Fibroblast of skin of scalp (primary cell): ENCODE measurements at regions not wholly inside any gene's neighbourhood (a gene's known extent, or its start where the extent isn't known, plus 50 kb on each side); places are given as distances from the start of the nearest gene placed in this dataset.
"Not testable (repeated sequence)": the region's sequence is repeated elsewhere in the genome, so short reads cannot be mapped to it uniquely, and the experiment has no call there.

Source experiments
- DNase-seq: peaks from one replicate; pipeline ENCODE4 v3.0.0-alpha.2; 2013

DNA sequence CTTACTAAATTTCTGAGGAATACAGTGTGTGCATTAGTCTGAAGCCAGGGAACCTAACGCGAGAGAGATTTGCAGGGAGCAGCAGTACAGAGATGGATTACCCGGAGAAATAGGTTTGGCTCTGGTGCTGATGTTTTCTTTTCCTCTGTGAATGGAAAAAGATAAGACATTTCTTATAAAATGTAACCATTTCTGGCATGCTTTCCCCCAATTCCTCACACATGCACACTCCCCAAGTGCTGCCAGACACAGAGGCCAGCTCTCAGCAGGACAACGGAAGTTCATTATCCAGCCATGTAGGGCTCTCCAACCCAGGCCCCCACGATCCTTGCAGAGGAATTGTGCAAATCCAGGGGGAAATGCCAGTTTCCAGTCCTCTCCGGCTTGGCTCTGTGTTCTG, 224.5 kb upstream of the MGAT5 start:
- peak; percentile 40 for DNase-seq

DNA sequence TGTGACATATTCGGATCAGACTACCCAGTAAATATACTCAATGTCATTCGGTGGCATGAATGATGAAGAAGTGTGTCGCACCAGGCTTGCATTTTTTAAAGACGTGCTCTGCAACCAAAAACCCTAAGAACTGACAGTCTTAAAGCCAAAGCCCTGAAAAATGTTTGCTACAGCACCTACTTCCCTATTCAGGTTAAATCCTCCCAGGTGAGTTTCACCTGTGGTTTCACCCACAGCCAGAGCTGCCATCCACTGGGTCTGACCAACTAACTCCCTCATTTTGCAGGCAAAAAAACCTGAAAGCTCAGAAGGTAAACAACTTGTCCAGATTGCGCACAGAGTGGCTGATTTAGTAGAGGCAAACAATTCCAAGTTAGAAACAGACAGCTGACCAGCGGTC, 222.3 kb upstream of the MGAT5 start:
- no peak for DNase-seq

- DNase-seq, result no peak
Measured at GRCh38 chr2:134035605-134036370, 218.1 kb upstream of the MGAT5 start.

DNA sequence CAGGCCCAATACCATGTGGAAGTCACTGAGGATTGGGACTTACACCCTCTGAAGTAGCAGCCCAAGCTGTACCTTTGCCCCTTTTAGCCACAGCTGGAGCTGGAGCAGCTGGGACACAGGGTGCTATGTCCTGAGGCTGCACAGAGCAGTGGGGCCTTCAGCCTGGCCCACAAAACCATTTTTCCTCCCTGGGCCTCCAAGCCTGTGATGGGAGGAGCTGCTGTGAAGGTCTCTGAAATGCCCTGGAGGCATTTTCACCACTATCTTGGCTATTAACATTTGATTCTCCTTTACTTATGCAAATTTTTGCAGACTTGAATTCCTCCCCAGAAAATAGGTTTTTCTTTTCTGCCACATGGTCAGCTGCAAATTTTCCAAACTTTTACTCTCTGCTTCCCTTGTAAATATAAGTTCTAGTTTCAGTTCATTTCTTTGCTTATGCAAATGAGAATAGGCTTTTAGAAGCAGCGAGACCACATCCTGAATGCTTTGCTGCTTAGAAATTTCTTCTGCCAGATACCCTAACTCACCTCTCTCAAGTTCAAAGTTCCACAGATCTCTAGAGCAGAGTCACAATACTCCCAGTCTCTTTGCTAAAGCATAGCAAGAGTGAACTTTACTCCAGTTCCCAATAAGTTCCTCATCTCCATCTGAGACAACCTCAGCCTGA, 213.8 kb upstream of the MGAT5 start:
- DNase-seq, result no peak

DNA sequence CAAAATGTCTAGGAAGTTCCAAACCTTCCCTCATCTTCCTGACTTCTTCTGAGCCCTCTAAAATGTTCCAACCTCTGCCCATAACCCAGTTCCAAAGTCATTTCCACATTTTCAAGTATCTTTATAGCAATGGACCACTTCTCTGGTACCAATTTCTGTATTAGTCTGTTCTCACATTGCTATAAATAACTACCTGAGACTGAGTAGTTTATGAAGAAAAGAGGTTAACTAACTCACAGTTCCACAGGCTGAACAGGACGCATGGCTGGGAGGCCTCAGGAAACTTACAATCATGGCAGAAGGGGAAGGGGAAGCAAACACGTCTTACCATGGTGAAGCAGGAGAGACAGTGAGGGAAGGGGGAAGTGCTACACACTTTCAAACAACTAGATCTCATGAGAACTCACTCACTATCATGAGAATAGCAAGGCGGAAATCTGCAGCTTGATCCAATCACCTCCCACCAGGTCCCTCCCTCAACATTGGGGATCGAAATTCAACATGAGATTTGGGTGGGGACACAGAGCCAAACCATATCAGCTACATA, 213.2 kb upstream of the MGAT5 start:
- not testable (repeated sequence) for DNase-seq

DNA sequence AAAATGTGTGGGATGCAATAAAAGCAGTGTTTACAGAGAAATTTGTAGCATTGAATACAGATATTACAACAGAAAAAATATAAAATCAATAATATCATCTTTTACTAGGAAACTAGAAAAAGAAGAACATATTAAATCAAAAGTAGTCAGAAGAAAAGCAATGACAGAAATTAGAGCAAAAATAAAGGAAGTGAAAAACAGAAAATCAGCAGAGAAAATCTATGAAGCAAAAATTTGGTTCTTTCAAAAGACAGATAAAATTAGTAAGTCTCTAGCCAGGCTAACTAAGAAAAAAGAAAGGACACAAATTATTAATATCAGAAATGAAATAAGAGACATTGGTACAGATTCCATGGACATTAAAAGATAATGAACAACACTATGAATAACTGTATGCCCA, 212.0 kb upstream of the MGAT5 start:
- no peak for DNase-seq

- DNase-seq, result not testable (repeated sequence)
Measured at GRCh38 chr2:134043028-134043427, 210.8 kb upstream of the MGAT5 start.

- DNase-seq, result no peak
Measured at GRCh38 chr2:134052173-134052572, 201.7 kb upstream of the MGAT5 start.

DNA sequence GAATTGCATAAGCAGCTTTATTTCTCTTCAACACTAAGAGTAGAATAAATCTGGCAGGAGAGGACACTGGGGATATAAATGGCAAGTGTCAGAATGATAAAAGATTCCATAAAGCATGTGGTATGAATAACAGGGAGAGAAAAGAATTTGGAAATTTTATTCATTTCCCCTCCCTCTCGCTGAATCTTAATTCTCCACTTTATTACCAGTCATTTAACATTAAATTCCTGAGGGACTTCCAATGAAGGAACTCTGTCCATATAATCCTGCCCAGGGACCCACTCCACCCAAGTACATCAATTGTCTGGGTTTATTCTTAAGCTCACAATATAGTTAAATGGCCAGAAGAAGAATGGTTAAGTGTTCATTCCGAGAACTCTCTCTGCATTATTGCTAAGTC, 197.7 kb upstream of the MGAT5 start:
- DNase-seq, result no peak

DNA sequence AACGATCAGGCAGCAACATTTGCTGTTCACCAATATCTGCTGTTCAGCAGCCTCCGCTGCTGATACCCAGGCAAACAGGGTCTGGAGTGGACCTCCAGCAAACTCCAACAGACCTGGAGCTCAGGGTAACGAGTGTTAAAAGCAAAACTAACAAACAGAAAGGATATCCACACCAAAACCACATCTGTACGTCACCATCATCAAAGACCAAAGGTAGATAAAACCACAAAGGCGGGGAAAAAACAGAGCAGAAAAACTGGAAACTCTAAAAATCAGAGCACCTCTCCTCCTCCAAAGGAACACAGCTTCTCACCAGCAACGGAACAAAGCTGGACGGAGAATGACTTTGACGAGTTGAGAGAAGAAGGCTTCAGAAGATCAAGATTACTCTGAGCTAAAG, 192.8 kb upstream of the MGAT5 start:
- not testable (repeated sequence) for DNase-seq

- DNase-seq, result not testable (repeated sequence)
Measured at GRCh38 chr2:134062235-134062634, 191.6 kb upstream of the MGAT5 start.

DNA sequence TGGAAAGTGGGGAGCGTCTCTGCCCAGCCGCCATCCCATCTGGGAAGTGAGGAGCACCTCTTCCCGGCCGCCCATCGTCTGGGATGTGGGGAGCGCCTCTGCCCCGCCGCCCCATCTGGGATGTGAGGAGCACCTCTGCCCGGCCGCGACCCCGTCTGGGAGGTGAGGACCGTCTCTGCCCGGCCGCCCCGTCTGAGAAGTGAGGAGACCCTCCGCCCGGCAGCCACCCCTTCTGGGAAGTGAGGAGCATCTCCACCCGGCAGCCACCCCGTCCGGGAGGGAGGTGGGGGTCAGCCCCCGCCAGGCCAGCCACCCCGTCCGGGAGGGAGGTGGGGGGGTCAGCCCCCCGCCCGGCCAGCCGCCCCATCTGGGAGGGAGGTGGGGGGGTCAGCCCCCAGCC, 190.0 kb upstream of the MGAT5 start:
- not testable (repeated sequence) for DNase-seq

DNA sequence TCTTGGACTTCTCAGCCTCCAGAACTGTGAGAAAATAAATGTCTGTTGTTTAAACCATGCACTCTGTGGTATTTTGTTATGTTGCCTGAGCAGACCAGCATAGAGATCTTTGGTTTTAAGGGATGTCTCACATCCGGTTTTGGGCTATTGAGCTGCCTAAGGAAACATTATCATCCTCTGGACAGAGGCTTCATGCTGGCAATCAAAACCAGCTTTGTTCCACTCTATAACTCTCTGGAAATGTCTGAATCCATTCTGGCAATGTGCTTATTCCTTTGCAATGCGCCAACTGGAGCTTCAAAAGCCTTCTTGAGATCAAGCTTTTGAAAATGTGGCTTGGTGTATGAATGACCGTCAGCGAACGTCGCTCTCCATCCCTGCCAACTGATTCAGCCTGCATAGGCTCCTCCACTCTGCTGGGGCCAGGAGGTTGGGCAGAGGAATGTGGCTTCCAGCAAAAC, 183.6 kb upstream of the MGAT5 start:
- DNase-seq, result peak; percentile 44

DNA sequence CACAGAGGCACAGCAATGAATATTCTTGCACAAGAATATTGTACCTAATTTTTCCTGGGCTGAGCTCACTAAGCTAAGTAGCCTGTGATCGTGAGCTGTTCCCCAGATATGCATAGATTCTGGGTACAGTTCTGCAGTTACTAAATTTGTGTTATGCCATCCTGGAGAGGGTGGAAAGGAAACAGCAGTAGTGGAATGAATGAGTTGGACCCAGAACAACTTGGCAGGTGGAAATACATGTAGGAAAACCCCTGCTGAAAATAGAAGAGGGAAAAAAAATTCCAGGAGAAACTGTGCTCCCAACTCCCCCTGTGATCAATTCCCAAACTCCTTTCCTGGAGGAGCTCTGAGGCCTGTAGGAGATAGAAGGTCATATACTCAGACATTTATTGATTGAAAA, 181.5 kb upstream of the MGAT5 start:
- no peak for DNase-seq

GRCh38 chr2:134073023-134073422, 180.8 kb upstream of the MGAT5 start:
- no peak for DNase-seq

GRCh38 chr2:134074619-134075018, 179.3 kb upstream of the MGAT5 start:
- no peak for DNase-seq

DNA sequence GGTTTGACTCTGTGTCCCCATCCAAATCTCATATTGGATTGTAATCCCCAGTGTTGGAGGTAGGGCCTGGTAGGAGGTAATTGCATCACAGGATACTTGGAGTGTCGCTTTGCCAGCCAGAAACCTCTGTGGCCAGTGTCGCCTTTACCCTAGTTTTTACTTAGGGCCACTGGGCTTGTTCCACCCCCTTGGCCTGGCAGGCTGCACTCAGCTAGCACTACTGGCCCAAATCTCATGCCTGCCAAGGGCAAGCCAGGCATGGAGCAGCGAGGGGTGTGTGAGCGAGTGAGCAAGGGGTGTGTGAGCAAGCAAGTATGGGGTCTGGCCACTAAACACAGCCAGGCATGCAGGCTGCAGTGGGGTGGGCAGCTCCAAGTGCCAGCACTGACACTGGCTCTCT, 178.7 kb upstream of the MGAT5 start:
- no peak for DNase-seq

- DNase-seq, result no peak
Measured at GRCh38 chr2:134078354-134078753, 175.5 kb upstream of the MGAT5 start.

DNA sequence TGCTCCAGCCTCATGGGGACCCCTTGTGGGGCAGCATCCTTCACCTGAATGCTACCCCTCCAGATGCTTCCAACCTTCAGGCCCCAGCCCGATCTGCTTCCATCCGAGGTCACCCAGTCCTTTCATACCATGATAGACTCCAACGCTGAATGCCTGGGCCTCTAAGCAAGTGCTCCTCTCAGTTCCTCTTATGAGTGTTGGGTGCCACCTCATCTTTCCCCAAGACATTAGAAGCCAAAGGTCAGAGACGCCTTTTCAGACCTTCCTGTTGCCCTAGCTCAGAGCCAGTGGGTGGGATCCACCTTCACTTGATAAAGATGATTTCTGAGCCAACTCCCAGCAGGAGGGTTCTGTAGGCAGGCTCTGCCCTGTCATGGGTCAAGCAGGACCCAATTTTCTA, 174.5 kb upstream of the MGAT5 start:
- DNase-seq, result no peak

DNA sequence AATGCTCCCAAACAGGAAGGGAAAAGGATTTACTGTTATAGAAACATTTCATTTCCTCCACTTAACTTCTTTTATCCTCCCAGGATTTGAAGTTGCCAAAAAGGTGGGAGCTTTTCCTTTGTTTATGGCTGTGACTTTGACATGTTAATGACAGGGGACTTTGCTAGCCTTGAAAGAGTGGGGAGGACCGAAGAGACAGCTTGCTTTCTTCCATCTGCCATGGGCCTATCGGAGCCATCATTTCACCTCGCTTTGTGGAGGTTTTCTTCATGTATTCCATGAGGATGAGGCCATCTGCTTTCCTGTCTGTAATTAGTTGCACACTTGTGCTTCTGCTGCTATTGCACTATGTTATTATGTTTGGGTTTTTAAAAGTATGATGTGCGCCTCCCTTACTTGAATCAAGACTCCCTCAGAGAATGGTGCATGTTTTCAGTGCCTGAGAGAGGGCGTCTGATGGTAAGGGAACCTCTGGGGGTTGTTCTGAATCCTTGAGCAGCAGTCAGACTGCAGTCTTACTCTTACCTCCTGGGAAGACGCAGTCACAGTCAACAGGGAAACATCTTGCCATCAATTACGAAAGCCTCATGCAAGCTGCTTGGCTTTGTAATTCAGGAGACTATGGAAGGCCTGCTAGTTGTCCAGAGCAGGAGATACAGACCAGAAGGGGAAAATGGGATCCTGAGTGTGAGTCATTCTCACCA, 173.3 kb upstream of the MGAT5 start:
- DNase-seq, result peak; percentile 21

- DNase-seq, result no peak
Measured at GRCh38 chr2:134081238-134081938, 172.5 kb upstream of the MGAT5 start.

- DNase-seq, result no peak
Measured at GRCh38 chr2:134083548-134083947, 170.3 kb upstream of the MGAT5 start.
